22Rv1 (cell line): ENCODE measurements at regions not wholly inside any gene's neighbourhood (a gene's known extent, or its start where the extent isn't known, plus 50 kb on each side); places are given as distances from the start of the nearest gene placed in this dataset.
A peak's percentile ranks its signal among the peaks of the same experiment; 100 is the strongest.

Source experiments
- H3K27ac ChIP-seq: fragments of 450-650 bp; 2 replicates; pipeline ENCODE4 v1.5.1; 2017
- ZFX ChIP-seq: fragments of 450-650 bp; IDR thresholded peaks from 2 replicates; pipeline ENCODE4 v1.6.1; 2017; ENCODE audit warnings: antibody characterized with exemption, borderline replicate concordance
- TF ChIP-seq, protein P1 (sequence below): fragments of 450-650 bp; IDR thresholded peaks from 2 replicates; pipeline ENCODE4 v1.5.1; 2017; ENCODE audit warnings: mild to moderate bottlenecking

- no peak overlapping the region for H3K27ac ChIP-seq
- TF ChIP-seq ZFX = no peak
- TF ChIP-seq, protein P1, sequence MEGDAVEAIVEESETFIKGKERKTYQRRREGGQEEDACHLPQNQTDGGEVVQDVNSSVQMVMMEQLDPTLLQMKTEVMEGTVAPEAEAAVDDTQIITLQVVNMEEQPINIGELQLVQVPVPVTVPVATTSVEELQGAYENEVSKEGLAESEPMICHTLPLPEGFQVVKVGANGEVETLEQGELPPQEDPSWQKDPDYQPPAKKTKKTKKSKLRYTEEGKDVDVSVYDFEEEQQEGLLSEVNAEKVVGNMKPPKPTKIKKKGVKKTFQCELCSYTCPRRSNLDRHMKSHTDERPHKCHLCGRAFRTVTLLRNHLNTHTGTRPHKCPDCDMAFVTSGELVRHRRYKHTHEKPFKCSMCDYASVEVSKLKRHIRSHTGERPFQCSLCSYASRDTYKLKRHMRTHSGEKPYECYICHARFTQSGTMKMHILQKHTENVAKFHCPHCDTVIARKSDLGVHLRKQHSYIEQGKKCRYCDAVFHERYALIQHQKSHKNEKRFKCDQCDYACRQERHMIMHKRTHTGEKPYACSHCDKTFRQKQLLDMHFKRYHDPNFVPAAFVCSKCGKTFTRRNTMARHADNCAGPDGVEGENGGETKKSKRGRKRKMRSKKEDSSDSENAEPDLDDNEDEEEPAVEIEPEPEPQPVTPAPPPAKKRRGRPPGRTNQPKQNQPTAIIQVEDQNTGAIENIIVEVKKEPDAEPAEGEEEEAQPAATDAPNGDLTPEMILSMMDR = no peak
Measured at GRCh38 chr3:82022836-82023235, 261.4 kb upstream of the GBE1 start.

GRCh38 chr3:82020282-82020681 lies 258.8 kb upstream of the GBE1 start:
- no peak for TF ChIP-seq ZFX
- TF ChIP-seq, protein P1 = no peak

GRCh38 chr3:82015241-82015640 lies 253.8 kb upstream of the GBE1 start:
- TF ChIP-seq, protein P1 = no peak
- no peak for TF ChIP-seq ZFX

More at GRCh38 chr3:82020282-82020681, 258.8 kb upstream of the GBE1 start:
- no peak overlapping the region for H3K27ac ChIP-seq

GRCh38 chr3:82012775-82013174 lies 251.3 kb upstream of the GBE1 start:
- no peak overlapping the region for H3K27ac ChIP-seq
- TF ChIP-seq, protein P1 = peak; percentile 75
- no peak for TF ChIP-seq ZFX

More at GRCh38 chr3:82015241-82015640, 253.8 kb upstream of the GBE1 start:
- H3K27ac ChIP-seq = no peak overlapping the region

DNA sequence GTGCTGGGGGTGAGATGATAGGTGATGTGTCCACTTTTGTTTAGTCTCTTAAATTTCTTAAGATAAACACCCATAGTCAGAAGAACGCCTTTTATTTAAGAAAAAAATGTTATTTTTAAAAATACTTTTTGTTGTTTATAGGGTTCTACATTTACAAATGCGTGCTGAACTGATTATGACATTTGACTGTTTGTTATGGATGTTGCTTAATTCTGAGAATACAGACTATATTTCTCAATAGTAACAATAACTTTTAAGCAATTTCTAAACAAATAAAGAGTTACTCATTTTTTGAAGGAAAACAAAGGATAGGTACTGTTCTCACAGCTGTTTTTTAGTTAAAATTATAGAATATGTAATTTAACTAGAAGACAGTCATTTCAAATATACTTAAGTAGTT lies 249.9 kb upstream of the GBE1 start:
- no peak overlapping the region for H3K27ac ChIP-seq
- no peak for TF ChIP-seq ZFX
- TF ChIP-seq, protein P1 = no peak

- no peak for TF ChIP-seq ZFX
- TF ChIP-seq, protein P1 = no peak
- H3K27ac ChIP-seq = no peak overlapping the region
Measured at GRCh38 chr3:82005266-82005665, 243.8 kb upstream of the GBE1 start.

DNA sequence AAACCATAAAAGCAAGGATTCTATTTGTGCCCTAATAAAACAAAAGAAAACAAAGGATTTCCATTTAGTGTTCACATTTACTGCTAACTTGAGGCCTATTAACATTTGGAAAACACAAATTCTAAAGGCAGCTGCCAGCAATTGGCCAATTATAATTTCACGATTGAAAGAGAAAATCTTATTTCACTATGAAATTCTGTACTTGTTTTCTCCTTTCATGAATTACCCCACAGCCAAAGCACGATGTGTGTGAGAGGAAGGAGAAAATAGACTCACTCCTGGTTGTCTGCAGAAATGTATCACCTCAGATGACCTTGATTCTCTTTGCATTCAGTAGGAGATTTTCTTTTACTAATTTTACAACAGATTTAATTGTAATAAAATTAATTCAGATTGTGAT lies 242.8 kb upstream of the GBE1 start:
- TF ChIP-seq, protein P1 = no peak
- TF ChIP-seq ZFX = no peak
- H3K27ac ChIP-seq = no peak overlapping the region
